Ovary (tissue), 7 donors: ENCODE measurements at regions not wholly inside any gene's neighbourhood (a gene's known extent, or its start where the extent isn't known, plus 50 kb on each side); places are given as distances from the start of the nearest gene placed in this dataset.

Experiments used
- DNase-seq, 5 donors: peaks; one replicate each; pipeline ENCODE4 v3.0.0-alpha.2; 2019 to 2020
- H3K27ac ChIP-seq, 2 donors: fragments of 200-600 bp; one replicate each; pipeline versions ENCODE4 v1.5.1 to v1.8.0; 2019 to 2022
- H3K27me3 ChIP-seq: fragments of 200-600 bp; one replicate; pipeline ENCODE4 v1.8.0; 2022
- H3K36me3 ChIP-seq: fragments of 200-600 bp; sonication (generic); one replicate; pipeline ENCODE4 v1.5.1; 2019
- H3K4me1 ChIP-seq: one replicate; pipeline ENCODE4 v1.8.1; 2013; ENCODE audit warnings: mild to moderate bottlenecking, moderate library complexity; ENCODE audit not compliant: insufficient read depth
- H3K4me3 ChIP-seq: fragments of 200-600 bp; sonication (generic); one replicate; pipeline ENCODE4 v1.5.1; 2017
- H3K9me3 ChIP-seq, 2 donors: fragments of 200-600 bp in 1 of 2; sonication (generic) in 1 of 2; one replicate each; pipeline versions ENCODE4 v1.5.1 to v1.8.1; 2013 to 2019; ENCODE audit warnings: mild to moderate bottlenecking in 1 of 2, moderate library complexity in 1 of 2
- EP300 ChIP-seq: sonication (generic); formaldehyde crosslinking; IDR thresholded peaks from one replicate; pipeline ENCODE4 v1.6.1; 2017; ENCODE audit warnings: antibody characterized with exemption
- POLR2A ChIP-seq: fragments of 450-650 bp; IDR thresholded peaks from one replicate; pipeline ENCODE4 v1.6.1; 2017; ENCODE audit warnings: antibody characterized with exemption, mild to moderate bottlenecking, moderate library complexity
- WGBS, 3 donors: extraction: QIAGEN DNeasy Blood & Tissue Kit in 1 of 3; methylation state at CpG; one replicate each; pipeline versions ENCODE4 v1.1.5 to v1.1.7; 2013 to 2017; 5-methylcytosine and 5-hydroxymethylcytosine counted together
- intact Hi-C, 4 donors: fragments of 100-400 bp; cut with DNase I; formaldehyde crosslinking; loops; one replicate each; pipeline versions ENCODE4 v1.11.0 to v1.15.1; 2022 to 2023
- TF ChIP-seq, protein P1 (sequence below), 3 donors: fragments of 450-650 bp in 2 of 3; fragments of 200-600 bp in 1 of 3; IDR thresholded peaks; one replicate each; pipeline versions ENCODE4 v1.5.1 to v1.8.0; 2016 to 2022; ENCODE audit warnings: antibody characterized with exemption in 3 of 3, mild to moderate bottlenecking in 1 of 3
- donor health status: DM: no; HTN: no; CAD: no; lungs with moderate emphysema.
- donor health status: DM: no; HTN: no; CAD: no.
- donor health status: Bipolar disorder and iron deficiency.
- donor health status: DM: no; HTN: no; CAD: no.
- donor health status: DM: yes; HTN: yes; CAD: no.

DNA sequence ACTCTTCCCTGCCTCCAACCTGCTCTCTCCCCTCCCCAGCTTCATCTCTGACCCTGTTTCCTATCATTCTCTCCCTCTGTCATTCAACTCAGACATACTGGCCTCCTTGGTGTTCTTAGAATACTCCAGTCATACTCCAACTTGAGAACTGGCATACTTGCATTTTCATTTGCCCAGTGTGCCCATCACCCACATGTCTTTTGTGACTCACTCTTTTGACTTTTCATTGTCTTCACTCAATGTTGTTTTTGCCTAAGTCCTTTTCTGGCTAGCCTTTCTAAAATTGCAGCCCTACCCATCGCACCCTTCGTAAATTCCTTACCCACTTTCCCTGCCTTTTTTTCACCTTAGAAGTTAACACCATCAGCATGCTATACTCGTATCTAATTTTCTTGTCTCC, 77.0 kb upstream of the CD2AP start:
- DNase-seq, result no peak
- no peak overlapping the region for H3K27ac ChIP-seq
- 88 to 93% (median 92%) methylated on average over 3 of the region's 3 CpGs for WGBS, 3 donors
- intact Hi-C loops, result no loop called here
- TF ChIP-seq, protein P1, sequence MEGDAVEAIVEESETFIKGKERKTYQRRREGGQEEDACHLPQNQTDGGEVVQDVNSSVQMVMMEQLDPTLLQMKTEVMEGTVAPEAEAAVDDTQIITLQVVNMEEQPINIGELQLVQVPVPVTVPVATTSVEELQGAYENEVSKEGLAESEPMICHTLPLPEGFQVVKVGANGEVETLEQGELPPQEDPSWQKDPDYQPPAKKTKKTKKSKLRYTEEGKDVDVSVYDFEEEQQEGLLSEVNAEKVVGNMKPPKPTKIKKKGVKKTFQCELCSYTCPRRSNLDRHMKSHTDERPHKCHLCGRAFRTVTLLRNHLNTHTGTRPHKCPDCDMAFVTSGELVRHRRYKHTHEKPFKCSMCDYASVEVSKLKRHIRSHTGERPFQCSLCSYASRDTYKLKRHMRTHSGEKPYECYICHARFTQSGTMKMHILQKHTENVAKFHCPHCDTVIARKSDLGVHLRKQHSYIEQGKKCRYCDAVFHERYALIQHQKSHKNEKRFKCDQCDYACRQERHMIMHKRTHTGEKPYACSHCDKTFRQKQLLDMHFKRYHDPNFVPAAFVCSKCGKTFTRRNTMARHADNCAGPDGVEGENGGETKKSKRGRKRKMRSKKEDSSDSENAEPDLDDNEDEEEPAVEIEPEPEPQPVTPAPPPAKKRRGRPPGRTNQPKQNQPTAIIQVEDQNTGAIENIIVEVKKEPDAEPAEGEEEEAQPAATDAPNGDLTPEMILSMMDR (IDR thresholded peaks at IDR 0.05), result no peak
- no peak for TF ChIP-seq EP300
- no peak for TF ChIP-seq POLR2A
- H3K27me3 ChIP-seq, result no peaks in the 10 kb centered on the region
- H3K4me1 ChIP-seq, result no peaks in the 10 kb centered on the region
- no peaks in the 10 kb centered on the region for H3K36me3 ChIP-seq
- H3K4me3 ChIP-seq, result no peak overlapping the region
- no peaks in the 10 kb centered on the region for H3K9me3 ChIP-seq

DNA sequence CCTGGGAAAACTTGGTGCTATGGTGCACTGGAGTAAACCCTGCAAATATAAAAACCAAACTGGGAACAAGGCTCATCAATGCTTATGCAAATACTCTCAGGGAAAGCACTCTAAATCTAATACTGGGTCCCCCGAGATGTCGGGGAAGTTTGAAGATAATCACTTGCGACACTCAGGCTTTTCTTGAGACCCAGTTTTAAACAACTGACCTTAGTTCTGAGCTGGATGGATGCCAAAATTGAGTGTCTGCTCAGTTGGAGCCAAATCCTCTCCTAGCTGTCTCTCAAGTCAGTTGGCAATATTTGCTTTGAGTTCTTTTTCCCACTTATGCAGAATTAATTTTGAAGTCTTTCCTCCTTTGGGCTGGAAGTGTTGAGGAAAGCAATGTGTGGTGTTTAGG, 75.5 kb upstream of the CD2AP start:
- 69 to 73% (median 72%) methylated on average over 3 of the region's 3 CpGs for WGBS, 3 donors
- Histone ChIP-seq H3K4me3 (no peak overlapping the region), H3K27me3 (no peaks in the 10 kb centered on the region), H3K4me1 (no peaks in the 10 kb centered on the region), H3K36me3 (no peaks in the 10 kb centered on the region), H3K27ac (no peak overlapping the region), H3K9me3 (no peaks in the 10 kb centered on the region)
- DNase-seq, result no peak
- intact Hi-C loops, result no loop called here
- no peak for TF ChIP-seq EP300
- TF ChIP-seq, protein P1 (IDR thresholded peaks at IDR 0.05), result no peak
- no peak for TF ChIP-seq POLR2A

DNA sequence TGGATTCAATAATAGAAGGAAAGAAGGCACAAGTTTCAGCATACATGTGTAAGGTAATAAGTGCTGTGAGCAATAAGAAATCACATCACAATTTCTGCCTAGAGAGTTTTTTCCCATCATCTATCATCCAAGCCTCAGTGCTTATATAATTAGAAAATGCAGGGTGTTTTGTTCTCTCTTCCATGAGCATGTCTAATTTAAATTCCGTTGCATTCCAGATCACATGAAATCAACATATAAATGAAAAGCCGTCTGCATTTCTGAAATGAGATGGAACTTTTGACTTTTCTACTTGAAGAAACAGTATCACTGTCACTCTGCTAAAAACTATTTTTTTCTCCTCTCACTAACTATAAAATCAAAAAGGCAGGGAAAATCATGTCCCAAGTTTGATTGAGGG, 74.5 kb upstream of the CD2AP start:
- intact Hi-C loops, result no loop called here
- Histone ChIP-seq H3K27me3 (no peaks in the 10 kb centered on the region), H3K9me3 (no peaks in the 10 kb centered on the region), H3K4me1 (no peaks in the 10 kb centered on the region), H3K36me3 (no peaks in the 10 kb centered on the region), H3K4me3 (no peak overlapping the region), H3K27ac (no peak overlapping the region)
- TF ChIP-seq, protein P1 (IDR thresholded peaks at IDR 0.05), result no peak
- no peak for TF ChIP-seq POLR2A
- DNase-seq, result no peak
- 75 to 87% (median 77%) methylated on average over 2 of the region's 2 CpGs for WGBS, 3 donors

DNA sequence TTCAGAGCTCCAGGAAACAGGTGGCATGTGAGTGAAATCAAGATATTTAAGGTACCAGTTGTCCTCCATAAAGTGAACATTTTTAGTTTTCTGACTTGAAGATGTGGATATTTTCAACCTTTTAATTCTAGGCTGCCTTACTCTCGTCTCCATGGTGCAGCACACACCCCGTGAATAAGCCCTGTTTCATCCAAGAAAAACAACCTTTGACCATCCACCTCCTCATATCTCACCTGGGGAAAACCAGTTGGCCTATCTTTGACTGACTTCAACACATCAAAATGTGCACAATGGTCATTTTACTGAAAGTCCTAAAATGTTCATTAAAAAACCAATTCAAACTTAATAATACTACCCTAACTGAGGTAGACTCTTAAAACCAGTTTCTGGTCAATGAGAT, 73.8 kb upstream of the CD2AP start:
- WGBS, 3 donors, result 79 to 81% (median 81%) methylated on average over 2 of the region's 2 CpGs
- Histone ChIP-seq H3K27ac (no peak overlapping the region), H3K9me3 (no peaks in the 10 kb centered on the region), H3K4me3 (no peak overlapping the region), H3K27me3 (no peaks in the 10 kb centered on the region), H3K36me3 (no peaks in the 10 kb centered on the region), H3K4me1 (no peaks in the 10 kb centered on the region)
- intact Hi-C loops, result no loop called here
- no peak for DNase-seq
- TF ChIP-seq POLR2A, result no peak
- TF ChIP-seq, protein P1 (IDR thresholded peaks at IDR 0.05), result no peak
- no peak for TF ChIP-seq EP300

DNA sequence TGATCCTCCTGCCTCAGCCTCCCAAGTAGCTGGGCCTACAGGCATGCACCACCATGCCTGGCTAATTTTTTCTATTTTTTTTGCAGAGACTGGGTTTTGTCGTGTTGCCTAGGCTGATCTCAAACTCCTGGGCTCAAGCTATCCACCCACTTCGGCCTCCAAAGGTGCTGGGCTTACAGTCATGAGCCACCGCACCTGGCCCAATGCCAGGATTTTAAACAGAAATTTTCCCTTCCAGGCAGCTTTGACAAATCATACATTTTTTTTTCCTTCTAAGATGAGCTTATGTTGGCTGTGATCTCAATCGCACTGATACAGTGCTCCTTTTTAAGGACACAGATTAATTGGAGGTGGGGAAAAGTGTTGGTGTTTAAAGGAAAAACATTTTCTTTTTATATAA, 73.2 kb upstream of the CD2AP start:
- Histone ChIP-seq H3K4me3 (no peak overlapping the region), H3K4me1 (no peaks in the 10 kb centered on the region), H3K27ac (no peak overlapping the region), H3K36me3 (no peaks in the 10 kb centered on the region), H3K27me3 (no peaks in the 10 kb centered on the region), H3K9me3 (no peaks in the 10 kb centered on the region)
- TF ChIP-seq POLR2A (no peak), EP300 (no peak)
- TF ChIP-seq, protein P1 (IDR thresholded peaks at IDR 0.05), result no peak
- 68 to 76% (median 74%) methylated on average over 4 of the region's 4 CpGs for WGBS, 3 donors
- intact Hi-C loops, result no loop called here
- DNase-seq, result no peak
